Thyroid gland (tissue), 4 donors: ENCODE measurements at regions not wholly inside any gene's neighbourhood (a gene's known extent, or its start where the extent isn't known, plus 50 kb on each side); places are given as distances from the start of the nearest gene placed in this dataset.
A peak's percentile ranks its signal among the peaks of the same experiment; 100 is the strongest.
"Not testable (repeated sequence)": the region's sequence is repeated elsewhere in the genome, so short reads cannot be mapped to it uniquely, and the experiment has no call there.

ENCODE experiments used
- DNase-seq, 2 donors: peaks; one replicate each; pipeline ENCODE4 v3.0.0-alpha.2; 2019
- H3K27ac ChIP-seq, 3 donors: fragments of 200-600 bp; sonication (generic); 1 replicate in 2 of 3; 2 replicates in 1 of 3; pipeline ENCODE4 v1.5.1; 2016 to 2019; ENCODE audit warnings: mild to moderate bottlenecking in 1 of 3, moderate library complexity in 1 of 3
- H3K27me3 ChIP-seq: fragments of 200-600 bp; sonication (generic); one replicate; pipeline ENCODE4 v1.5.1; 2019
- H3K36me3 ChIP-seq, 2 donors: fragments of 200-600 bp; sonication (generic); one replicate each; pipeline ENCODE4 v1.5.1; 2016 to 2019
- H3K4me1 ChIP-seq, 2 donors: fragments of 200-600 bp; sonication (generic); one replicate each; pipeline ENCODE4 v1.5.1; 2017 to 2019
- H3K4me3 ChIP-seq, 3 donors: fragments of 200-600 bp; sonication (generic); replicated peaks in 1 of 3; 1 replicate in 2 of 3; 2 replicates in 1 of 3; pipeline ENCODE4 v1.5.1; 2016; ENCODE audit warnings: mild to moderate bottlenecking in 1 of 3
- H3K9me3 ChIP-seq: fragments of 200-600 bp; sonication (generic); one replicate; pipeline ENCODE4 v1.5.1; 2017
- POLR2A ChIP-seq, 2 donors: fragments of 450-650 bp; IDR thresholded peaks; one replicate each; pipeline ENCODE4 v1.6.1; 2017; ENCODE audit warnings: antibody characterized with exemption in 2 of 2, mild to moderate bottlenecking in 2 of 2, moderate library complexity in 1 of 2
- WGBS, 2 donors: methylation state at CpG; one replicate each; pipeline ENCODE4 v1.1.5; 2017; 5-methylcytosine and 5-hydroxymethylcytosine counted together
- intact Hi-C: fragments of 100-400 bp; cut with DNase I; formaldehyde crosslinking; loops from one replicate; pipeline ENCODE4 v1.15.1; 2023
- TF ChIP-seq, protein P1 (sequence below), 6 experiments: fragments of 200-600 bp in 3 of 6; fragments of 450-650 bp in 3 of 6; sonication (generic) in 3 of 6; IDR thresholded peaks; one replicate each; pipeline ENCODE4 v1.5.1; 2016 to 2019; ENCODE audit warnings: antibody characterized with exemption in 6 of 6, mild to moderate bottlenecking in 2 of 6, inconsistent platforms in 1 of 6, moderate library complexity in 1 of 6

- DNase-seq = no peak
- no peak overlapping the region for H3K27ac ChIP-seq
- 83 to 96% methylated on average over 3 of the region's 3 CpGs for WGBS, 2 donors
- no peaks in the 10 kb centered on the region for H3K9me3 ChIP-seq
- TF ChIP-seq, protein P1, sequence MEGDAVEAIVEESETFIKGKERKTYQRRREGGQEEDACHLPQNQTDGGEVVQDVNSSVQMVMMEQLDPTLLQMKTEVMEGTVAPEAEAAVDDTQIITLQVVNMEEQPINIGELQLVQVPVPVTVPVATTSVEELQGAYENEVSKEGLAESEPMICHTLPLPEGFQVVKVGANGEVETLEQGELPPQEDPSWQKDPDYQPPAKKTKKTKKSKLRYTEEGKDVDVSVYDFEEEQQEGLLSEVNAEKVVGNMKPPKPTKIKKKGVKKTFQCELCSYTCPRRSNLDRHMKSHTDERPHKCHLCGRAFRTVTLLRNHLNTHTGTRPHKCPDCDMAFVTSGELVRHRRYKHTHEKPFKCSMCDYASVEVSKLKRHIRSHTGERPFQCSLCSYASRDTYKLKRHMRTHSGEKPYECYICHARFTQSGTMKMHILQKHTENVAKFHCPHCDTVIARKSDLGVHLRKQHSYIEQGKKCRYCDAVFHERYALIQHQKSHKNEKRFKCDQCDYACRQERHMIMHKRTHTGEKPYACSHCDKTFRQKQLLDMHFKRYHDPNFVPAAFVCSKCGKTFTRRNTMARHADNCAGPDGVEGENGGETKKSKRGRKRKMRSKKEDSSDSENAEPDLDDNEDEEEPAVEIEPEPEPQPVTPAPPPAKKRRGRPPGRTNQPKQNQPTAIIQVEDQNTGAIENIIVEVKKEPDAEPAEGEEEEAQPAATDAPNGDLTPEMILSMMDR (IDR thresholded peaks at IDR 0.05) = no peak
- TF ChIP-seq POLR2A (IDR thresholded peaks at IDR 0.05) = no peak
- no peaks in the 10 kb centered on the region for H3K36me3 ChIP-seq
- peaks cover 15 to 21% of the 10 kb centered on the region in 2 donors for H3K4me1 ChIP-seq
- intact Hi-C loops = no loop called here
- no peaks in the 10 kb centered on the region for H3K27me3 ChIP-seq
- no peak overlapping the region for H3K4me3 ChIP-seq
These were observed 256.3 kb upstream of the SOX4 start for GRCh38 chr6:21337263-21337662.

DNA sequence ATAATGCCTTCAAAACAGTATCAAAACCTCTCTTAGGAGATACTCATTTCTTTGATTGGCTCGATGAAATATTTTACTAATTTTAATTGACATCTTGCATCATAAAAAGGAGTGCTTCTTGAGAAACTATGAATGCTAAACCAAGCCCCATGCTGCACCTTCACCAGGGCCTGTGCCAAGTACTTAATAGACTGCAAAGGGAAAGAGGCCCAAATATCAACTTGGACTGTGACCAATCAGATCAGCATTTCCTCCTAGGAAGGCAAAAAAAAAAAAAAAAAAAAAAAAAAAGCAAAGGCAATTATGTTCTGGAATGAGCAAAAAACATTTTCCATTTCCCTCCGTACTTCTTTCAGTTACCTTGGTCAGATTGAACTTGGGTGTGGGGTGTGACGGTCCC, 253.0 kb upstream of the SOX4 start:
- Histone ChIP-seq H3K27ac (no peak overlapping the region), H3K27me3 (no peaks in the 10 kb centered on the region), H3K4me1 (peaks cover 20 to 27% of the 10 kb centered on the region in 2 donors), H3K4me3 (no peak overlapping the region), H3K9me3 (no peaks in the 10 kb centered on the region), H3K36me3 (no peaks in the 10 kb centered on the region)
- WGBS, 2 donors = 46 to 58% methylated on average over 3 of the region's 3 CpGs
- TF ChIP-seq, protein P1 (IDR thresholded peaks at IDR 0.05) = no peak
- TF ChIP-seq POLR2A (IDR thresholded peaks at IDR 0.05) = no peak
- intact Hi-C loops = loop anchor here (10.0 kb wide), 1 partner anchor 244 kb away; no protein-coding TSS in a partner anchor
- peak; percentile 46 to 58 for DNase-seq

DNA sequence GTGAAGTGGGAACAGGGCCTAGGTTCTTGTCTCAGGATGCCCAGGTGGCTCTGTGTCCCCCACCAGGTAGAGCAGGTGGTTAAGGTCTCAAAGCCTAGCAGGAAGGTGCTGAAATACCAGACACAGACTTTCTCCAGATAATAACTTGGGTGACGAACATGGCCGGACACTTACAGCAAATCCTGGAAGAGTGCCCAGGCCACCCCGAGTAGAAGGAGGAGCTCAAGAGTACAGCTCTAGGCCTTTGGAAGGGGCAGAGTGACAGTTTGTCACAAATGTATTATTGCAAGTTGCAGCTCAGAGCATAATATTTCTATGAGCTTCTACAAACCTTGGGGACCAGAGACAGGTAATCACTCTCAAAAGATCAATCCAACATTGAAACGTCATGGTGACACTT, 251.6 kb upstream of the SOX4 start:
- peak; percentile 69 to 70 for DNase-seq
- no peaks in the 10 kb centered on the region for H3K9me3 ChIP-seq
- intact Hi-C loops = loop anchor here (10.0 kb wide), 1 partner anchor 243 kb away; no protein-coding TSS in a partner anchor

GRCh38 chr6:21342501-21342900, 251.1 kb upstream of the SOX4 start:
- Histone ChIP-seq H3K27me3 (no peaks in the 10 kb centered on the region), H3K4me3 (no peak overlapping the region), H3K4me1 (peaks cover 20 to 27% of the 10 kb centered on the region in 2 donors), H3K36me3 (no peaks in the 10 kb centered on the region), H3K27ac (no peak overlapping the region), H3K9me3 (no peaks in the 10 kb centered on the region)
- TF ChIP-seq POLR2A (IDR thresholded peaks at IDR 0.05) = no peak
- TF ChIP-seq, protein P1 (IDR thresholded peaks at IDR 0.05) = no peak
- DNase-seq = peak; percentile 11 to 22
- intact Hi-C loops = loop anchor here (10.0 kb wide), 1 partner anchor 242 kb away; no protein-coding TSS in a partner anchor
- 42 to 49% methylated on average over 8 of the region's 8 CpGs for WGBS, 2 donors

More for the DNA sequence above, 251.6 kb upstream of the SOX4 start:
- Histone ChIP-seq H3K4me3 (no peak overlapping the region), H3K36me3 (no peaks in the 10 kb centered on the region), H3K27me3 (no peaks in the 10 kb centered on the region), H3K4me1 (peaks cover 20 to 27% of the 10 kb centered on the region in 2 donors), H3K27ac (no peak overlapping the region)
- WGBS, 2 donors = 25 to 42% methylated on average over 4 of the region's 4 CpGs
- TF ChIP-seq, protein P1 (IDR thresholded peaks at IDR 0.05) = no peak

DNA sequence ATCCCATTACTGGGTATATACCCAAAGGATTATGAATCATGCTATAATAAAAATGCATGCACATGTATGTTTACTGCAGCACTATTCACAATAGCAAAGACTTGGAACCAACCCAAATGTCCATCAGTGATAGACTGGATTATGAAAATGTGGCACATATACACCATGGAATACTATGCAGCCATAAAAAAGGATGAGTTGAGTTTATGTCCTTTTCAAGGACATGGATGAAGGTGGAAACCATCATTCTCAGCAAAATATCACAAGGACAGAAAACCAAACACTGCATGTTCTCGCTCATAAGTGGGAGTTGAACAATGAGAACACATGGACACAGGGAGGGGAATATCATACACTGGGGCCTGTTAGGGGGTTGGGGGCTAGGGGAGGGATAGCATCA, 247.8 kb upstream of the SOX4 start:
- not testable (repeated sequence) for H3K36me3 ChIP-seq, H3K27ac ChIP-seq, DNase-seq, H3K9me3 ChIP-seq, H3K4me3 ChIP-seq, H3K27me3 ChIP-seq
- H3K4me1 ChIP-seq = peaks cover 34 to 36% of the 10 kb centered on the region in 2 donors
- intact Hi-C loops = loop anchor here (10.0 kb wide), 1 partner anchor 239 kb away; no protein-coding TSS in a partner anchor
- 100% methylated on average over 1 of the region's 1 CpG for WGBS, 2 donors
